HCT116 (cell line): ENCODE measurements at regions not wholly inside any gene's neighbourhood (a gene's known extent, or its start where the extent isn't known, plus 50 kb on each side); places are given as distances from the start of the nearest gene placed in this dataset.

Source experiments
- ATAC-seq: fragments of 200-7000 bp; cut with Tn5 transposase; 2 replicates; pipeline ENCODE4 v1.9.1; 2020; ENCODE audit warnings: mild to moderate bottlenecking, moderate library complexity
- BruUV-seq: library from RNA; stranded (reverse); fragments of 400-500 nt; replicated peaks from 2 replicates; lab custom pipeline; 2021; lab: Mats Ljungman, UMichigan
- CTCF ChIA-PET: fragments of 300-600 bp; sonication (Branson Sonifier 250); formaldehyde crosslinking; loops from one replicate; lab custom pipeline; 2021; ENCODE audit warnings: antibody characterized with exemption; lab: Charles Lee
- POLR2A ChIA-PET: fragments of 300-600, 350-600 bp; sonication (Branson Sonifier 250); formaldehyde crosslinking; loops from one replicate; lab custom pipeline; 2021; ENCODE audit warnings: antibody characterized with exemption; lab: Charles Lee
- RAD21 ChIA-PET, 2 experiments: fragments of 300-600 bp; sonication (Branson Sonifier 250); formaldehyde crosslinking; loops; one replicate each; lab custom pipeline; 2023; ENCODE audit warnings: low total read pairs in 2 of 2; ENCODE audit not compliant: uncharacterized antibody in 2 of 2, unreplicated experiment in 2 of 2, low non-redundant PET in 1 of 2; lab: Charles Lee
- DNase-seq: peaks from one replicate; pipeline ENCODE4 v3.0.0-alpha.2; 2010; ENCODE audit warnings: low read depth, low spot score
- H2AFZ ChIP-seq: fragments of 200-600 bp; shearing (Covaris generic), sonication (generic); 2 replicates; pipeline ENCODE4 v1.6.1; 2017; ENCODE audit warnings: low read depth, mixed run types, mixed read lengths, antibody characterized with exemption, low read length; ENCODE audit not compliant: poor library complexity, severe bottlenecking
- H3K27ac ChIP-seq: 2 replicates; pipeline ENCODE4 v1.5.1; 2012; ENCODE audit warnings: low read depth, low read length
- H3K27me3 ChIP-seq: fragments of 200-600 bp; sonication (generic); 2 replicates; pipeline ENCODE4 v1.6.1; 2016; ENCODE audit warnings: mixed run types, low read length, mixed read lengths; ENCODE audit not compliant: insufficient read depth
- H3K36me3 ChIP-seq, 2 experiments: fragments of 200-500 bp in 1 of 2; fragments of 200-600 bp in 1 of 2; sonication (Bioruptor generic) in 1 of 2; sonication (generic) in 1 of 2; 2 replicates each; pipeline versions ENCODE4 v1.5.1 to v1.6.1; 2014 to 2016; ENCODE audit warnings: low read length in 2 of 2, inconsistent platforms in 1 of 2, mixed read lengths in 1 of 2, mixed run types in 1 of 2; ENCODE audit not compliant: insufficient read depth in 2 of 2, control insufficient read depth in 1 of 2
- H3K4me1 ChIP-seq, 2 experiments: fragments of 200-600 bp in 1 of 2; sonication (generic) in 1 of 2; 2 replicates each; pipeline versions ENCODE4 v1.5.1 to v1.6.1; 2012 to 2017; ENCODE audit warnings: low read length in 2 of 2, inconsistent platforms in 1 of 2, mild to moderate bottlenecking in 1 of 2, mixed read lengths in 1 of 2, mixed run types in 1 of 2, moderate library complexity in 1 of 2; ENCODE audit not compliant: insufficient read depth in 2 of 2, control insufficient read depth in 1 of 2
- H3K4me2 ChIP-seq: fragments of 200-600 bp; sonication (generic); 2 replicates; pipeline ENCODE4 v1.6.1; 2017; ENCODE audit warnings: mixed run types, low read length, mixed read lengths
- H3K4me3 ChIP-seq, 2 experiments: fragments of 200-600 bp in 1 of 2; sonication (generic) in 1 of 2; replicated peaks in 1 of 2; 2 replicates each; pipeline ENCODE4 v1.5.1; 2011 to 2016; ENCODE audit warnings: low read length in 2 of 2, control low read depth in 1 of 2, low read depth in 1 of 2, mild to moderate bottlenecking in 1 of 2, mixed read lengths in 1 of 2, mixed run types in 1 of 2
- H3K79me2 ChIP-seq: fragments of 200-600 bp; sonication (generic); 2 replicates; pipeline ENCODE4 v1.6.1; 2017; ENCODE audit warnings: mild to moderate bottlenecking, mixed run types, low read length, moderate library complexity, mixed read lengths; ENCODE audit not compliant: insufficient read depth
- H3K9ac ChIP-seq: fragments of 200-600 bp; sonication (generic); 2 replicates; pipeline ENCODE4 v1.6.1; 2016; ENCODE audit warnings: low read length, mixed read lengths
- H3K9me2 ChIP-seq: fragments of 200-600 bp; sonication (generic), shearing (Covaris generic); 2 replicates; pipeline ENCODE4 v1.6.1; 2017; ENCODE audit warnings: mixed run types, mild to moderate bottlenecking, moderate library complexity; ENCODE audit not compliant: insufficient read depth
- H3K9me3 ChIP-seq, 2 experiments: fragments of 200-500 bp in 1 of 2; fragments of 200-600 bp in 1 of 2; sonication (Bioruptor generic) in 1 of 2; sonication (generic) in 1 of 2; 2 replicates each; pipeline ENCODE4 v1.6.1; 2014 to 2017; ENCODE audit warnings: low read length in 2 of 2, mixed read lengths in 2 of 2, inconsistent platforms in 1 of 2, low read depth in 1 of 2, mild to moderate bottlenecking in 1 of 2, mixed run types in 1 of 2, moderate library complexity in 1 of 2; ENCODE audit not compliant: control insufficient read depth in 1 of 2, insufficient read depth in 1 of 2
- H4K20me1 ChIP-seq: fragments of 200-600 bp; sonication (generic), shearing (Covaris generic); 2 replicates; pipeline ENCODE4 v1.6.1; 2017; ENCODE audit warnings: mixed run types, mild to moderate bottlenecking, moderate library complexity; ENCODE audit not compliant: insufficient read depth
- ATF3 ChIP-seq: IDR thresholded peaks from 2 replicates; pipeline ENCODE4 v1.6.1; 2012
- CBX3 ChIP-seq: IDR thresholded peaks from 2 replicates; pipeline ENCODE4 v1.6.1; 2012; ENCODE audit warnings: low read depth
- EGR1 ChIP-seq: IDR thresholded peaks from 2 replicates; pipeline ENCODE4 v1.6.1; 2012; ENCODE audit warnings: low read depth
- ELF1 ChIP-seq: IDR thresholded peaks from 2 replicates; pipeline ENCODE4 v1.6.1; 2012; ENCODE audit warnings: low read depth, borderline replicate concordance
- EZH2phosphoT487 ChIP-seq: fragments of 200-600 bp; IDR thresholded peaks from 2 replicates; pipeline ENCODE4 v1.6.1; 2018; ENCODE audit warnings: antibody characterized with exemption, borderline replicate concordance
- FOSL1 ChIP-seq: IDR thresholded peaks from 2 replicates; pipeline ENCODE4 v1.6.1; 2012; ENCODE audit warnings: low read depth
- JUND ChIP-seq: IDR thresholded peaks from 2 replicates; pipeline ENCODE4 v1.6.1; 2012
- POLR2A ChIP-seq: IDR thresholded peaks from 2 replicates; pipeline ENCODE4 v1.7.0; 2011; ENCODE audit warnings: borderline replicate concordance; ENCODE audit not compliant: insufficient read depth, insufficient read length; ENCODE audit errors: extremely low read depth
- RAD21 ChIP-seq: IDR thresholded peaks from 2 replicates; pipeline ENCODE4 v1.6.1; 2012; ENCODE audit warnings: low read depth, mild to moderate bottlenecking
- SIN3A ChIP-seq: IDR thresholded peaks from 2 replicates; pipeline ENCODE4 v1.6.1; 2012; ENCODE audit warnings: low read depth
- SP1 ChIP-seq: IDR thresholded peaks from 2 replicates; pipeline ENCODE4 v1.6.1; 2012; ENCODE audit warnings: low read depth
- SRF ChIP-seq: IDR thresholded peaks from 2 replicates; pipeline ENCODE4 v1.6.1; 2012; ENCODE audit warnings: low read depth
- TCF7L2 ChIP-seq: IDR thresholded peaks from 2 replicates; pipeline ENCODE4 v1.7.0; 2011; ENCODE audit warnings: borderline replicate concordance, inconsistent platforms; ENCODE audit not compliant: insufficient read depth, insufficient read length; ENCODE audit errors: extremely low read depth
- YY1 ChIP-seq: IDR thresholded peaks from 2 replicates; pipeline ENCODE4 v1.6.1; 2011; ENCODE audit warnings: low read length, low read depth, moderate library complexity, mild to moderate bottlenecking; ENCODE audit not compliant: insufficient replicate concordance; ENCODE audit errors: extremely low read depth
- ZBTB33 ChIP-seq: IDR thresholded peaks from 2 replicates; pipeline ENCODE4 v1.6.1; 2011; ENCODE audit warnings: mild to moderate bottlenecking, low read length, moderate library complexity; ENCODE audit not compliant: insufficient replicate concordance; ENCODE audit errors: extremely low read depth
- ZFX ChIP-seq: fragments of 450-650 bp; IDR thresholded peaks from 2 replicates; pipeline ENCODE4 v1.6.1; 2017
- intact Hi-C: fragments of 100-400 bp; cut with micrococcal nuclease; formaldehyde crosslinking; loops from 2 replicates; pipeline ENCODE4 v1.10.0; 2022
- TF ChIP-seq, protein P1 (sequence below): IDR thresholded peaks from 2 replicates; pipeline ENCODE4 v1.6.1; 2012
- TF ChIP-seq, protein P2 (sequence below), 3 experiments: fragments of 200-600 bp in 1 of 3; sonication (generic) in 1 of 3; IDR thresholded peaks in 2 of 3; conservative IDR thresholded peaks in 1 of 3; 2 replicates each; pipeline ENCODE4 v1.5.1; 2012 to 2017; ENCODE audit warnings: low read depth in 2 of 3, low read length in 2 of 3, antibody characterized with exemption in 1 of 3, borderline replicate concordance in 1 of 3, control low read depth in 1 of 3, mild to moderate bottlenecking in 1 of 3, mixed read lengths in 1 of 3, mixed run types in 1 of 3, moderate library complexity in 1 of 3; ENCODE audit not compliant: insufficient read depth in 1 of 3
- TF ChIP-seq, protein P3 (sequence below): IDR thresholded peaks from 2 replicates; pipeline ENCODE4 v1.6.1; 2012; ENCODE audit warnings: low read depth

DNA sequence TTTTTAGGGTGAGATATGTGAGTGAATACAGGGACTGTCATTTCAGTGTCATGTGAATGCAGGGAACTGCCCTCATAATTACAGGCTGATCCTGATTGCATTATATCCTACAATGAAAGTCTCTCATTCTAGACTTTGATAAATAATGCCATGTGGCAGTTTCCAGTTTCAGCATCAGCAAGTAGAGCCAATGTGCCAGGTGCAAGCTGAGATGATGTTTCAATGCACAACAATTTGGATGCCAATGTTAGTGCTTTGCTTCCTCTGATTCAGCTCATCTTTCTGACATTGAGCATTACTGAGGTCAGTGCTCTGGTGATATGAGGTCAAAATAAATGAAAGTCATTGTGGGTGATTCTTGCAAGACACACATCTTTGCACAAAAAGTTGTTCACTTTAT is 63.7 kb upstream of the TFPI start:
- CTCF ChIA-PET: no interaction called here
- no TSS peak for BruUV-seq
- no peak for ATAC-seq

More for the DNA sequence above, 63.7 kb upstream of the TFPI start:
- no peak overlapping the region for H3K9ac ChIP-seq
- DNase-seq: no peak
- no peaks in the 10 kb centered on the region for H3K36me3 ChIP-seq
- no peak overlapping the region for H3K27ac ChIP-seq
- H3K4me2 ChIP-seq: no peak overlapping the region
- intact Hi-C loops: no loop called here
- no peaks in the 10 kb centered on the region for H3K9me2 ChIP-seq
- TF ChIP-seq TCF7L2: no peak
- no peak for TF ChIP-seq FOSL1
- no peak for TF ChIP-seq EZH2phosphoT487
- TF ChIP-seq SP1: no peak
- TF ChIP-seq ZBTB33: no peak
- TF ChIP-seq CBX3: no peak
- no peak for TF ChIP-seq ELF1
- TF ChIP-seq SIN3A: no peak
- TF ChIP-seq YY1: no peak
- TF ChIP-seq RAD21: no peak
- no peak for TF ChIP-seq JUND
- no peak for TF ChIP-seq SRF
- TF ChIP-seq ZFX: no peak
- TF ChIP-seq ATF3: no peak
- TF ChIP-seq EGR1: no peak
- TF ChIP-seq, protein P1, sequence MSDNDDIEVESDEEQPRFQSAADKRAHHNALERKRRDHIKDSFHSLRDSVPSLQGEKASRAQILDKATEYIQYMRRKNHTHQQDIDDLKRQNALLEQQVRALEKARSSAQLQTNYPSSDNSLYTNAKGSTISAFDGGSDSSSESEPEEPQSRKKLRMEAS: no peak
- TF ChIP-seq, protein P2, sequence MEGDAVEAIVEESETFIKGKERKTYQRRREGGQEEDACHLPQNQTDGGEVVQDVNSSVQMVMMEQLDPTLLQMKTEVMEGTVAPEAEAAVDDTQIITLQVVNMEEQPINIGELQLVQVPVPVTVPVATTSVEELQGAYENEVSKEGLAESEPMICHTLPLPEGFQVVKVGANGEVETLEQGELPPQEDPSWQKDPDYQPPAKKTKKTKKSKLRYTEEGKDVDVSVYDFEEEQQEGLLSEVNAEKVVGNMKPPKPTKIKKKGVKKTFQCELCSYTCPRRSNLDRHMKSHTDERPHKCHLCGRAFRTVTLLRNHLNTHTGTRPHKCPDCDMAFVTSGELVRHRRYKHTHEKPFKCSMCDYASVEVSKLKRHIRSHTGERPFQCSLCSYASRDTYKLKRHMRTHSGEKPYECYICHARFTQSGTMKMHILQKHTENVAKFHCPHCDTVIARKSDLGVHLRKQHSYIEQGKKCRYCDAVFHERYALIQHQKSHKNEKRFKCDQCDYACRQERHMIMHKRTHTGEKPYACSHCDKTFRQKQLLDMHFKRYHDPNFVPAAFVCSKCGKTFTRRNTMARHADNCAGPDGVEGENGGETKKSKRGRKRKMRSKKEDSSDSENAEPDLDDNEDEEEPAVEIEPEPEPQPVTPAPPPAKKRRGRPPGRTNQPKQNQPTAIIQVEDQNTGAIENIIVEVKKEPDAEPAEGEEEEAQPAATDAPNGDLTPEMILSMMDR (IDR thresholded peaks at IDR 0.05 in 2 of 3, conservative IDR thresholded peaks at IDR 0.05 in 1 of 3; ENCODE audit: borderline replicate concordance in 1 of 3, insufficient read depth in 1 of 3, low read depth in 2 of 3, low read length in 2 of 3): no peak
- TF ChIP-seq, protein P3, sequence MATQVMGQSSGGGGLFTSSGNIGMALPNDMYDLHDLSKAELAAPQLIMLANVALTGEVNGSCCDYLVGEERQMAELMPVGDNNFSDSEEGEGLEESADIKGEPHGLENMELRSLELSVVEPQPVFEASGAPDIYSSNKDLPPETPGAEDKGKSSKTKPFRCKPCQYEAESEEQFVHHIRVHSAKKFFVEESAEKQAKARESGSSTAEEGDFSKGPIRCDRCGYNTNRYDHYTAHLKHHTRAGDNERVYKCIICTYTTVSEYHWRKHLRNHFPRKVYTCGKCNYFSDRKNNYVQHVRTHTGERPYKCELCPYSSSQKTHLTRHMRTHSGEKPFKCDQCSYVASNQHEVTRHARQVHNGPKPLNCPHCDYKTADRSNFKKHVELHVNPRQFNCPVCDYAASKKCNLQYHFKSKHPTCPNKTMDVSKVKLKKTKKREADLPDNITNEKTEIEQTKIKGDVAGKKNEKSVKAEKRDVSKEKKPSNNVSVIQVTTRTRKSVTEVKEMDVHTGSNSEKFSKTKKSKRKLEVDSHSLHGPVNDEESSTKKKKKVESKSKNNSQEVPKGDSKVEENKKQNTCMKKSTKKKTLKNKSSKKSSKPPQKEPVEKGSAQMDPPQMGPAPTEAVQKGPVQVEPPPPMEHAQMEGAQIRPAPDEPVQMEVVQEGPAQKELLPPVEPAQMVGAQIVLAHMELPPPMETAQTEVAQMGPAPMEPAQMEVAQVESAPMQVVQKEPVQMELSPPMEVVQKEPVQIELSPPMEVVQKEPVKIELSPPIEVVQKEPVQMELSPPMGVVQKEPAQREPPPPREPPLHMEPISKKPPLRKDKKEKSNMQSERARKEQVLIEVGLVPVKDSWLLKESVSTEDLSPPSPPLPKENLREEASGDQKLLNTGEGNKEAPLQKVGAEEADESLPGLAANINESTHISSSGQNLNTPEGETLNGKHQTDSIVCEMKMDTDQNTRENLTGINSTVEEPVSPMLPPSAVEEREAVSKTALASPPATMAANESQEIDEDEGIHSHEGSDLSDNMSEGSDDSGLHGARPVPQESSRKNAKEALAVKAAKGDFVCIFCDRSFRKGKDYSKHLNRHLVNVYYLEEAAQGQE: no peak
- no peak for TF ChIP-seq POLR2A
- H3K4me3 ChIP-seq: no peak overlapping the region
- ChIA-PET POLR2A (no interaction called here), RAD21 (no interaction called here)
- no peaks in the 10 kb centered on the region for H3K79me2 ChIP-seq
- H4K20me1 ChIP-seq: no peaks in the 10 kb centered on the region
- H3K27me3 ChIP-seq: no peaks in the 10 kb centered on the region
- H2AFZ ChIP-seq: no peak overlapping the region
- no peaks in the 10 kb centered on the region for H3K4me1 ChIP-seq
- no peaks in the 10 kb centered on the region for H3K9me3 ChIP-seq
